ENCODE measurements at regions not wholly inside any gene's neighbourhood (a gene's known extent, or its start where the extent isn't known, plus 50 kb on each side); places are given as distances from the start of the nearest gene placed in this dataset.
"Not testable (repeated sequence)": the region's sequence is repeated elsewhere in the genome, so short reads cannot be mapped to it uniquely, and the experiment has no call there.

DNA sequence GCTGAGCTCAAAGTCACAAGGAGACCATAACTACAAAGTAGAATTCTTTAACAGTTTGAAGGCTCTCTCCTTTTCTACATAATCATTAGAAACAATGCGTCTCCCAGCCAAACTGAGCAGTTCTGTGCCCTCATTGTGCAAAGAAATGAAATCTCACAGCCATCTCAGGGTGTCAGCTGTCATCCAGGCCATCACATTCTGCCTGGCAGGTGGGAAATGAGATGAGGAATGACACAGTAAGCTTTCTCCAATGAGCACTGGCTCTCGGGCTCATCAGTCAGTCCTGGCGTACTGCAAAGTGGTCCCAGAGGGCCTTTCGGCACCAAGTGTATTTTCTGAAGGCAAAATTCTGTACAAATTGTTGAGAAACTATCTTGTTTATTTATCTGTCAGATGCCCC, 306.5 kb downstream of the KCTD12 start:
- Histone ChIP-seq H3K27me3 (no peaks in the 10 kb centered on the region), H3K4me3 (no peak overlapping the region), H3K4me1 (ENCODE audit: insufficient read depth) (no peaks in the 10 kb centered on the region), H3K36me3 (no peaks in the 10 kb centered on the region), H3K9me3 (no peaks in the 10 kb centered on the region), H3K27ac (no peak overlapping the region)
- TF ChIP-seq, protein P1, sequence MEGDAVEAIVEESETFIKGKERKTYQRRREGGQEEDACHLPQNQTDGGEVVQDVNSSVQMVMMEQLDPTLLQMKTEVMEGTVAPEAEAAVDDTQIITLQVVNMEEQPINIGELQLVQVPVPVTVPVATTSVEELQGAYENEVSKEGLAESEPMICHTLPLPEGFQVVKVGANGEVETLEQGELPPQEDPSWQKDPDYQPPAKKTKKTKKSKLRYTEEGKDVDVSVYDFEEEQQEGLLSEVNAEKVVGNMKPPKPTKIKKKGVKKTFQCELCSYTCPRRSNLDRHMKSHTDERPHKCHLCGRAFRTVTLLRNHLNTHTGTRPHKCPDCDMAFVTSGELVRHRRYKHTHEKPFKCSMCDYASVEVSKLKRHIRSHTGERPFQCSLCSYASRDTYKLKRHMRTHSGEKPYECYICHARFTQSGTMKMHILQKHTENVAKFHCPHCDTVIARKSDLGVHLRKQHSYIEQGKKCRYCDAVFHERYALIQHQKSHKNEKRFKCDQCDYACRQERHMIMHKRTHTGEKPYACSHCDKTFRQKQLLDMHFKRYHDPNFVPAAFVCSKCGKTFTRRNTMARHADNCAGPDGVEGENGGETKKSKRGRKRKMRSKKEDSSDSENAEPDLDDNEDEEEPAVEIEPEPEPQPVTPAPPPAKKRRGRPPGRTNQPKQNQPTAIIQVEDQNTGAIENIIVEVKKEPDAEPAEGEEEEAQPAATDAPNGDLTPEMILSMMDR (IDR thresholded peaks at IDR 0.05), result no peak
- TF ChIP-seq EP300 (IDR thresholded peaks at IDR 0.05), result no peak
- TF ChIP-seq POLR2A (IDR thresholded peaks at IDR 0.05), result no peak
- intact Hi-C loops (cut with DNase I), result no loop called here
- DNase-seq, result no peak
- WGBS, 3 donors, result 97 to 98% (median 97%) methylated on average over 4 of the region's 4 CpGs

DNA sequence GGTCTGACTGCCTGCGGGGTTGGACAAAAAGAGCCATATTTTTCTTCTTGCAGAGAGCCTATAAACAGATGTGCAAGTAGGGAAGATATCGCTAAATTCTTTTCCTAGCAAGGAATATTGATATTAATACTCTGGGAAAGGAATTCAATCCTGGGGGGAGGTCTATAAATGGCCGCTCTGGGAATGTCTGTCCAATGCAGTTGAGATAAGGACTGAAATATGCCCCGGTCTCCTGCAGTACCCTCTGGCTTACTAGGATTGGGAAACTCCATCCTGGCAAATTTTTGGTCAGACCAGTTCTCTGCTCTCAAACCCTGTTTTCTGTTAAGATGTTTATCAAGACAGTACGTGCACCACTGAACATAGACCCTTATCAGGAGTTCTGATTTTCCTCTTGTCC, 310.6 kb downstream of the KCTD12 start:
- 95 to 98% (median 95%) methylated on average over 5 of the region's 5 CpGs for WGBS, 3 donors
- H3K4me1 ChIP-seq (ENCODE audit: insufficient read depth); H3K27ac ChIP-seq; H3K4me3 ChIP-seq; H3K27me3 ChIP-seq; H3K36me3 ChIP-seq; intact Hi-C loops (cut with DNase I); DNase-seq; H3K9me3 ChIP-seq: not testable (repeated sequence)

DNA sequence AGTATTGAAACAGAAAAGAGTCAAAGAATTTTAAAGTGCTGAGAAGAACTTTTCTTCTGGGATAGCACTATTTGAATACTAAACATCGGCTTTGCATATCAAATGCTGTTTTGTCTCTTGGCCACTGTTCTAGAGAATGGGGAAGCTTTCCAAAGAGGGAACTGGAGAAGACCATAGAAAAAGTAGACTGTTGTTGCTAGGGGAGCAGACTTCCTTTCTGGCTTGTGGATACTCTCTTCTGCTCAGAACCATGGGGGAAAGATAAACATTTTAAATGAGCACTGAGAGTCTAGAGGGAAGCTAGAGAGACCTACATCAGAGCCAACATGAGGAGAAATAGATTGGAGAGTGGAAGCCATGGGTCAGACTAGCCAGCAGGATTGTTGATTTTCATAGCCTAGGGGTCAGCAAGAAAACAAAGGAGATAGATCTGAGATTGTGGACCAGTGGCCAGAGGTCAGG, 315.7 kb downstream of the KCTD12 start:
- Histone ChIP-seq H3K9me3 (no peaks in the 10 kb centered on the region), H3K4me3 (no peak overlapping the region), H3K4me1 (ENCODE audit: insufficient read depth) (no peaks in the 10 kb centered on the region), H3K27ac (no peak overlapping the region), H3K27me3 (no peaks in the 10 kb centered on the region), H3K36me3 (no peaks in the 10 kb centered on the region)
- DNase-seq, result no peak
- intact Hi-C loops (cut with DNase I), result no loop called here
- WGBS, 3 donors, result 19 to 39% (median 20%) methylated on average over 1 of the region's 1 CpG
- TF ChIP-seq EP300 (IDR thresholded peaks at IDR 0.05) (no peak), POLR2A (IDR thresholded peaks at IDR 0.05) (no peak)
- TF ChIP-seq, protein P1 (IDR thresholded peaks at IDR 0.05), result no peak

DNA sequence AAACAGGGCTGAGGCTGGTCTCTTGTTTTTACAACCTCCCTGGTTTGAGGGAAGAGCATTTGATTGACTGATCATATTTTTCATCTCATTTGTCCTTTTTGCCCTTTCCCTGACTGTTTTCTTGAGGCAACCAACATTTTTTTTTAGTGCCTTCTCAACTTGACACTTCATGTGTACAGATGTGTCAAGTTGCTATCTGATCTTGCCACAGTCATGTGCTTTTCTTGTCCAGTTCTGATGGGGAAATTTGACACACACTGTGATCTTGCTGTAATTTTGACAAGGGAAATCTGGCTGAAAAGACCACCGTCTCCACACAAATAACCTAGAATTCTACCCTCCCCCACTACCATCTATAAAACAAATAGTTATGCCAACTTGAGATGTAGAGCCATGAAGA, 329.6 kb downstream of the KCTD12 start:
- Histone ChIP-seq H3K27me3 (no peaks in the 10 kb centered on the region), H3K4me3 (no peak overlapping the region), H3K27ac (no peak overlapping the region), H3K36me3 (no peaks in the 10 kb centered on the region), H3K9me3 (no peaks in the 10 kb centered on the region), H3K4me1 (ENCODE audit: insufficient read depth) (no peaks in the 10 kb centered on the region)
- TF ChIP-seq EP300 (IDR thresholded peaks at IDR 0.05), result no peak
- TF ChIP-seq, protein P1 (IDR thresholded peaks at IDR 0.05), result no peak
- TF ChIP-seq POLR2A (IDR thresholded peaks at IDR 0.05), result no peak
- no peak for DNase-seq
- 86 to 97% (median 88%) methylated on average over 1 of the region's 1 CpG for WGBS, 3 donors
- intact Hi-C loops (cut with DNase I), result no loop called here

DNA sequence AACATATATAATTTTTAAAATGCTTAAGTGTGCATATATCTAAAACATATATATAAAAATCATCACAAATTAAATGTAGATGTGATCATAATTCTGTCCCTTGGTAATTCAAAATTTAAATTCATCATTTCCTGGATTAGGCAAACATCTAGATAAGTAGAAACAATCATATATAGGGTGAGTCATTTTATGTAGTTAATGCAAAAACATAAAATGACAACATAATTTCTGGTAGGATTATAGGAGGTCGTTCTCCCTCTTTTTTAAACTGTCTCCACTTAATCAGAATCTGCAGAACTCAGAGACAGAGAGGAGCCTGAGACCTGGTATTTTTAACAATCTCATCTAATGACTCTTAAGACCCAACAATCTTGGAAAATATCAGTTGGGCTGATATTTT, 333.4 kb downstream of the KCTD12 start:
- H3K27ac ChIP-seq, result no peak overlapping the region
- 69 to 77% (median 77%) methylated on average over 1 of the region's 1 CpG for WGBS, 3 donors
- TF ChIP-seq, protein P1 (IDR thresholded peaks at IDR 0.05), result no peak
- TF ChIP-seq POLR2A (IDR thresholded peaks at IDR 0.05) (no peak), EP300 (IDR thresholded peaks at IDR 0.05) (no peak)

More for the DNA sequence above, 333.4 kb downstream of the KCTD12 start:
- no peak for DNase-seq
- H3K4me1 ChIP-seq (ENCODE audit: insufficient read depth), result no peaks in the 10 kb centered on the region
- H3K9me3 ChIP-seq, result no peaks in the 10 kb centered on the region
- H3K36me3 ChIP-seq, result no peaks in the 10 kb centered on the region
- H3K4me3 ChIP-seq, result no peak overlapping the region
- intact Hi-C loops (cut with DNase I), result no loop called here
- H3K27me3 ChIP-seq, result no peaks in the 10 kb centered on the region

Data from ovary (tissue), 7 donors.